ENCODE measurements at regions not wholly inside any gene's neighbourhood (a gene's known extent, or its start where the extent isn't known, plus 50 kb on each side); places are given as distances from the start of the nearest gene placed in this dataset.

- H3K36me3 Mint-ChIP-seq (ENCODE audit: low read depth): no peaks in the 10 kb centered on the region
- no peak overlapping the region for H3K4me3 Mint-ChIP-seq (ENCODE audit: unreplicated experiment)
- no peak for DNase-seq (ENCODE audit: low spot score)
- no peak overlapping the region for H3K27ac Mint-ChIP-seq (ENCODE audit: unreplicated experiment)
- no peak for TF ChIP-seq CTCF (IDR thresholded peaks at IDR 0.05)
- no peaks in the 10 kb centered on the region for H3K4me1 Mint-ChIP-seq (ENCODE audit: low read depth)
- peaks cover 24% of the 10 kb centered on the region for H3K9me3 Mint-ChIP-seq (ENCODE audit: low read depth)
- no peaks in the 10 kb centered on the region for H3K27me3 Mint-ChIP-seq (ENCODE audit: low read depth)
These were observed 199.7 kb upstream of the CHRNA7 start for GRCh38 chr15:31830591-31830990.

- no peak for DNase-seq (ENCODE audit: low spot score)
- H3K9me3 Mint-ChIP-seq (ENCODE audit: low read depth): peaks cover 24% of the 10 kb centered on the region
- H3K4me3 Mint-ChIP-seq (ENCODE audit: unreplicated experiment): no peak overlapping the region
- no peak for TF ChIP-seq CTCF (IDR thresholded peaks at IDR 0.05)
- no peak overlapping the region for H3K27ac Mint-ChIP-seq (ENCODE audit: unreplicated experiment)
- H3K27me3 Mint-ChIP-seq (ENCODE audit: low read depth): no peaks in the 10 kb centered on the region
- H3K4me1 Mint-ChIP-seq (ENCODE audit: low read depth): no peaks in the 10 kb centered on the region
- no peaks in the 10 kb centered on the region for H3K36me3 Mint-ChIP-seq (ENCODE audit: low read depth)
These were observed 198.7 kb upstream of the CHRNA7 start for GRCh38 chr15:31831596-31831995.

- no peaks in the 10 kb centered on the region for H3K36me3 Mint-ChIP-seq (ENCODE audit: low read depth)
- H3K27me3 Mint-ChIP-seq (ENCODE audit: low read depth): no peaks in the 10 kb centered on the region
- peaks cover 22% of the 10 kb centered on the region for H3K9me3 Mint-ChIP-seq (ENCODE audit: low read depth)
- no peak for TF ChIP-seq CTCF (IDR thresholded peaks at IDR 0.05)
- H3K4me1 Mint-ChIP-seq (ENCODE audit: low read depth): no peaks in the 10 kb centered on the region
- H3K27ac Mint-ChIP-seq (ENCODE audit: unreplicated experiment): no peak overlapping the region
- no peak overlapping the region for H3K4me3 Mint-ChIP-seq (ENCODE audit: unreplicated experiment)
- no peak for DNase-seq (ENCODE audit: low spot score)
These were observed 195.7 kb upstream of the CHRNA7 start for GRCh38 chr15:31834654-31835053.

GRCh38 chr15:31839388-31839787, 190.9 kb upstream of the CHRNA7 start:
- Mint-ChIP-seq H3K4me3 (ENCODE audit: unreplicated experiment) (no peak overlapping the region), H3K27me3 (ENCODE audit: low read depth) (no peaks in the 10 kb centered on the region), H3K9me3 (ENCODE audit: low read depth) (peaks cover 2% of the 10 kb centered on the region), H3K36me3 (ENCODE audit: low read depth) (no peaks in the 10 kb centered on the region), H3K4me1 (ENCODE audit: low read depth) (no peaks in the 10 kb centered on the region), H3K27ac (ENCODE audit: unreplicated experiment) (no peak overlapping the region)
- no peak for TF ChIP-seq CTCF (IDR thresholded peaks at IDR 0.05)
- DNase-seq (ENCODE audit: low spot score): no peak

- H3K27me3 Mint-ChIP-seq (ENCODE audit: low read depth): no peaks in the 10 kb centered on the region
- H3K36me3 Mint-ChIP-seq (ENCODE audit: low read depth): no peaks in the 10 kb centered on the region
- no peaks in the 10 kb centered on the region for H3K4me1 Mint-ChIP-seq (ENCODE audit: low read depth)
- peaks cover 2% of the 10 kb centered on the region for H3K9me3 Mint-ChIP-seq (ENCODE audit: low read depth)
- no peak overlapping the region for H3K4me3 Mint-ChIP-seq (ENCODE audit: unreplicated experiment)
- DNase-seq (ENCODE audit: low spot score): no peak
- no peak for TF ChIP-seq CTCF (IDR thresholded peaks at IDR 0.05)
- no peak overlapping the region for H3K27ac Mint-ChIP-seq (ENCODE audit: unreplicated experiment)
These were observed 189.4 kb upstream of the CHRNA7 start for GRCh38 chr15:31840849-31841476.
